OCI-LY7 (cell line): ENCODE measurements at regions not wholly inside any gene's neighbourhood (a gene's known extent, or its start where the extent isn't known, plus 50 kb on each side); places are given as distances from the start of the nearest gene placed in this dataset.

Source experiments
- BruUV-seq: library from RNA; stranded (reverse); fragments of 400-500 nt; replicated peaks from 2 replicates; lab custom pipeline; 2021; lab: Mats Ljungman, UMichigan
- CTCF ChIA-PET: fragments of 300-600 bp; sonication (Branson Sonifier 250); formaldehyde crosslinking; loops from one replicate; lab custom pipeline; 2022; ENCODE audit warnings: antibody characterized with exemption; ENCODE audit not compliant: unreplicated experiment; lab: Charles Lee
- POLR2A ChIA-PET: fragments of 300-600 bp; sonication (Branson Sonifier 250); formaldehyde crosslinking; loops from one replicate; lab custom pipeline; 2022; ENCODE audit warnings: antibody characterized with exemption; lab: Charles Lee
- DNase-seq: peaks from one replicate; pipeline ENCODE4 v3.0.0-alpha.2; 2015; ENCODE audit warnings: low spot score
- H2AFZ ChIP-seq: fragments of 200-600 bp; sonication (generic), shearing (Covaris generic); 2 replicates; pipeline ENCODE4 v1.6.1; 2014; ENCODE audit warnings: mild to moderate bottlenecking, antibody characterized with exemption, low read length, moderate library complexity
- H3K27ac ChIP-seq: fragments of 200-600 bp; sonication (generic); 2 replicates; pipeline ENCODE4 v1.5.1; 2014; ENCODE audit warnings: mixed run types, low read depth, mild to moderate bottlenecking, moderate library complexity, low read length, inconsistent platforms; ENCODE audit not compliant: poor library complexity, severe bottlenecking
- H3K36me3 ChIP-seq: fragments of 200-600 bp; sonication (generic); 2 replicates; pipeline ENCODE4 v1.6.1; 2014; ENCODE audit warnings: mild to moderate bottlenecking, antibody characterized with exemption, low read length, moderate library complexity, mixed read lengths; ENCODE audit not compliant: insufficient read depth
- H3K4me1 ChIP-seq: fragments of 200-600 bp; sonication (generic); 2 replicates; pipeline ENCODE4 v1.5.1; 2014; ENCODE audit warnings: mild to moderate bottlenecking, low read length; ENCODE audit not compliant: insufficient read depth, poor library complexity, severe bottlenecking
- H3K4me2 ChIP-seq: fragments of 200-600 bp; sonication (generic); 2 replicates; pipeline ENCODE4 v1.6.1; 2014; ENCODE audit warnings: mild to moderate bottlenecking, low read length
- H3K4me3 ChIP-seq: fragments of 200-600 bp; sonication (generic); 2 replicates; pipeline ENCODE4 v1.5.1; 2014; ENCODE audit warnings: mild to moderate bottlenecking, low read depth, low read length; ENCODE audit not compliant: poor library complexity, severe bottlenecking
- H3K79me2 ChIP-seq: fragments of 200-600 bp; sonication (generic); 2 replicates; pipeline ENCODE4 v1.6.1; 2016; ENCODE audit warnings: low read depth, mild to moderate bottlenecking, low read length, moderate library complexity, mixed read lengths; ENCODE audit not compliant: insufficient read depth
- H3K9me2 ChIP-seq: fragments of 200-600 bp; sonication (generic); 2 replicates; pipeline ENCODE4 v1.6.1; 2016; ENCODE audit warnings: mild to moderate bottlenecking, low read length, mixed read lengths; ENCODE audit not compliant: insufficient read depth
- H3K9me3 ChIP-seq: fragments of 200-600 bp; sonication (generic); 2 replicates; pipeline ENCODE4 v1.6.1; 2014; ENCODE audit warnings: mild to moderate bottlenecking, mixed run types, low read length, mixed read lengths
- H4K20me1 ChIP-seq: fragments of 200-600 bp; sonication (generic); 2 replicates; pipeline ENCODE4 v1.6.1; 2014; ENCODE audit warnings: mild to moderate bottlenecking, antibody characterized with exemption, low read length, moderate library complexity, mixed read lengths; ENCODE audit not compliant: insufficient read depth
- CTCF ChIP-seq: fragments of 200-600 bp; sonication (generic); conservative IDR thresholded peaks from 2 replicates; pipeline ENCODE4 v1.5.1; 2014; ENCODE audit warnings: mild to moderate bottlenecking, antibody characterized with exemption, low read length, moderate library complexity, mixed read lengths
- EZH2phosphoT487 ChIP-seq: fragments of 200-600 bp; sonication (generic); IDR thresholded peaks from 2 replicates; pipeline ENCODE4 v1.6.1; 2018; ENCODE audit warnings: low read depth, borderline replicate concordance, mild to moderate bottlenecking, mixed run types, antibody characterized with exemption, low read length, moderate library complexity, mixed read lengths
- intact Hi-C: fragments of 100-400 bp; cut with micrococcal nuclease; formaldehyde crosslinking; loops from one replicate; pipeline ENCODE4 v1.10.0; 2022; ENCODE audit not compliant: unreplicated experiment

GRCh38 chr5:121386334-121386733 lies 465.3 kb upstream of the FTMT start:
- no peaks in the 10 kb centered on the region for H4K20me1 ChIP-seq
- no peak overlapping the region for H2AFZ ChIP-seq
- ChIA-PET POLR2A (interaction anchor here (0.6 to 0.7 kb wide), 2 partner anchors 89 to 948 kb away, joined by 3 to 4 read pairs; no protein-coding TSS in a partner anchor), CTCF (no interaction called here)
- no TSS peak for BruUV-seq
- no peak for TF ChIP-seq EZH2phosphoT487
- no peak for TF ChIP-seq CTCF
- no peaks in the 10 kb centered on the region for H3K79me2 ChIP-seq
- H3K4me1 ChIP-seq: no peaks in the 10 kb centered on the region
- no peak for DNase-seq
- H3K4me3 ChIP-seq: no peak overlapping the region
- no peak overlapping the region for H3K27ac ChIP-seq
- H3K9me3 ChIP-seq: no peaks in the 10 kb centered on the region
- H3K4me2 ChIP-seq: no peak overlapping the region
- intact Hi-C loops: no loop called here
- no peaks in the 10 kb centered on the region for H3K9me2 ChIP-seq
- no peaks in the 10 kb centered on the region for H3K36me3 ChIP-seq

DNA sequence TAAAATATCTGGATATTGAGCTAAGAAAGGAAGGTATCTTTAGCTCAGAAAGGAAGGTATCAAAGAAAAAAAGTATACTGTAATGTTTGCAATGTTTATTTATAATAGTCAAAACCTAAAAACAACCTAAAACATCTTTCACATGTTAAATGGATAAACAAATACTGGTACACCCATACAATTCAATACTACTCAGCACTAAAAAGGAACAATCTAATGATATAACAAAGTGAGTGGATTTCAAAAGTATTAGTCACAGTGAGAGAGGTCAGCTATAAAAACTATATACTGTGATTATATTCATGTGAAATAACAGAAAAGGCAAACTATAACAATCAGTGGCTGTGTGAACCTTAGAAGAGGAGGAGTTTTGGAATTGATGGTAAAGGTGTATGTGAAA lies 455.0 kb upstream of the FTMT start:
- Histone ChIP-seq H3K4me2 (no peak overlapping the region), H3K9me2 (no peaks in the 10 kb centered on the region), H4K20me1 (no peaks in the 10 kb centered on the region), H3K36me3 (no peaks in the 10 kb centered on the region), H3K9me3 (no peaks in the 10 kb centered on the region), H3K4me1 (no peaks in the 10 kb centered on the region), H3K27ac (no peak overlapping the region), H2AFZ (no peak overlapping the region), H3K4me3 (no peak overlapping the region), H3K79me2 (no peaks in the 10 kb centered on the region)
- no TSS peak for BruUV-seq
- TF ChIP-seq CTCF (no peak), EZH2phosphoT487 (no peak)
- DNase-seq: no peak
- intact Hi-C loops: no loop called here
- POLR2A ChIA-PET: no interaction called here
- CTCF ChIA-PET: no interaction called here

DNA sequence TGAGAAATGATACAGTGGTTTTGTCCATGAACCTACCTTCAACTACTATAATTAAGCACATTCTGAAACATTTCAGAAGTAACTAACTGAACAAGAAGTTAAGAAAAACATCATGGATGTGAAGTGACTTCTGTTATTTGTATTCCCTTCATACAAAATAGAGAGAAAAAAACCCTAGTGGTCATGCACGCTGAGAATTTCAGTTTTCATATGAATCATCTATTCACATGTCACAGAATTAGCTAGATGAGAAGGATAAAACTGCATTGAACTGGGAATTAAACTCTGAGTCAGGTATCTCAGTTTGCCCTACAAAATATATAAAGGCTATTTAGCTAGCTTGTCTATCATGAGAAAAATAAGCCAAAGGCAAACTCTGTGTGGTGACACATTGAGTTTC lies 451.8 kb upstream of the FTMT start:
- ChIA-PET POLR2A (interaction anchor here (0.8 kb wide), 1 partner anchor 14 kb away, joined by 3 read pairs; no protein-coding TSS in a partner anchor), CTCF (no interaction called here)
- H4K20me1 ChIP-seq: no peaks in the 10 kb centered on the region
- H3K27ac ChIP-seq: no peak overlapping the region
- H3K4me3 ChIP-seq: no peak overlapping the region
- intact Hi-C loops: no loop called here
- BruUV-seq: no TSS peak
- no peaks in the 10 kb centered on the region for H3K9me2 ChIP-seq
- no peak for DNase-seq
- H3K4me1 ChIP-seq: no peaks in the 10 kb centered on the region
- no peaks in the 10 kb centered on the region for H3K79me2 ChIP-seq
- no peaks in the 10 kb centered on the region for H3K9me3 ChIP-seq
- no peak overlapping the region for H3K4me2 ChIP-seq
- H2AFZ ChIP-seq: no peak overlapping the region
- H3K36me3 ChIP-seq: no peaks in the 10 kb centered on the region
- TF ChIP-seq EZH2phosphoT487 (no peak), CTCF (no peak)
